ENCODE measurements at regions not wholly inside any gene's neighbourhood (a gene's known extent, or its start where the extent isn't known, plus 50 kb on each side); places are given as distances from the start of the nearest gene placed in this dataset.

DNA sequence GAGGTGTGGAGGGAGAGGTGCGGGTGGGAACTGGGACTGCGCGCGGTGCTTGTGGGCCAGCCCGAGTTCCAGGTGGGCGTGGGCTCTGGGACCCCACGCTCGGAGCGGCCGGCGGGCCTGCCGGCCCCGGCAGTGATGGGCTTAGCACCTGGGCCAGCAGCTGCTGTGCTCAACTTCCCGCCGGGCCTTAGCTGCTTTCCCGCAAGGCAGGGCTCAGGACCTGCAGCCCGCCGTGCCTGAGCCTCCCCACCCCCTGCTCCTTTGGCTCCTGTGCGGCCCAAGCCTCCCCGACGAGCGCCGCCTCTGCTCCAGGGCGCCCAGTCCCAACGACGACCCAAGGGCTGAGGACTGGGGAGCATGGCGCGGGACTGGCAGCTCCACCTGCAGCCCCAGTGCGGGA, 232.7 kb downstream of the FGFR2 start:
- TF ChIP-seq, protein P1, sequence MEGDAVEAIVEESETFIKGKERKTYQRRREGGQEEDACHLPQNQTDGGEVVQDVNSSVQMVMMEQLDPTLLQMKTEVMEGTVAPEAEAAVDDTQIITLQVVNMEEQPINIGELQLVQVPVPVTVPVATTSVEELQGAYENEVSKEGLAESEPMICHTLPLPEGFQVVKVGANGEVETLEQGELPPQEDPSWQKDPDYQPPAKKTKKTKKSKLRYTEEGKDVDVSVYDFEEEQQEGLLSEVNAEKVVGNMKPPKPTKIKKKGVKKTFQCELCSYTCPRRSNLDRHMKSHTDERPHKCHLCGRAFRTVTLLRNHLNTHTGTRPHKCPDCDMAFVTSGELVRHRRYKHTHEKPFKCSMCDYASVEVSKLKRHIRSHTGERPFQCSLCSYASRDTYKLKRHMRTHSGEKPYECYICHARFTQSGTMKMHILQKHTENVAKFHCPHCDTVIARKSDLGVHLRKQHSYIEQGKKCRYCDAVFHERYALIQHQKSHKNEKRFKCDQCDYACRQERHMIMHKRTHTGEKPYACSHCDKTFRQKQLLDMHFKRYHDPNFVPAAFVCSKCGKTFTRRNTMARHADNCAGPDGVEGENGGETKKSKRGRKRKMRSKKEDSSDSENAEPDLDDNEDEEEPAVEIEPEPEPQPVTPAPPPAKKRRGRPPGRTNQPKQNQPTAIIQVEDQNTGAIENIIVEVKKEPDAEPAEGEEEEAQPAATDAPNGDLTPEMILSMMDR (IDR thresholded peaks at IDR 0.05; ENCODE audit: low read depth, low read length, missing control alignments) = no peak
- H3K4me3 ChIP-seq (ENCODE audit: low read depth, low read length) = no peak overlapping the region
- DNase-seq (ENCODE audit: low read depth) = no peak

DNA sequence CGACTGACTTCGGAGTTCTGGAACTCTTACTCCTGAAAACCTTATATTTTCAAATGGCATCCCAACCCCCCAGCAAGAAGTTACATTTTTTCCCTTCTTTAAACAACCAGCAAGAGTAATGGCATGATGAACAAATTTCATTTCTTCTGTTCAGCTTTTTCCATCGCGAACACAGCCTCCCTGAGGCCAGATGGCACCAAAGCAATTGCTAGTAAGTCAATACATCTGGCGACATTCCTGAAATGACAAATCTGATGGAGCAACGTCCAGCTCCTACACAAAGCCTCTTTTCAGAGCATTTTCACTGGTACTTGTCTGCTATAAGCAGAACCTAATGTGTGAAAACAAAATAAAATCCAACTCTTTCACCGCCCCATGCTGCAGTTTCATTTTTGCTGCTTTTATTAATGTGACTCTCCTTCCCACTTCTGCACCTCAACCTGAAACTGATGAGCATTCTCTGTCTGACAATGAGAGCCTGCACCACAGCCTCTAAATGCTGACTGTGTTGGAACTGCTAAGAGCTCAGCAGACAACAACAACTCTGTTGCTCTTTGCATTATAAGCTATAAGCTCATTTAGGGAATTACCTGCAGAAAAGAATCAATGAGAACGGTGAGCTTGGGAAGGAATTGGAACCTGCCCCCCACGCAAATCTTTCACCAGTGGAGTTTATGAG, 229.8 kb downstream of the FGFR2 start:
- TF ChIP-seq, protein P1 (IDR thresholded peaks at IDR 0.05; ENCODE audit: low read depth, low read length, missing control alignments) = no peak

DNA sequence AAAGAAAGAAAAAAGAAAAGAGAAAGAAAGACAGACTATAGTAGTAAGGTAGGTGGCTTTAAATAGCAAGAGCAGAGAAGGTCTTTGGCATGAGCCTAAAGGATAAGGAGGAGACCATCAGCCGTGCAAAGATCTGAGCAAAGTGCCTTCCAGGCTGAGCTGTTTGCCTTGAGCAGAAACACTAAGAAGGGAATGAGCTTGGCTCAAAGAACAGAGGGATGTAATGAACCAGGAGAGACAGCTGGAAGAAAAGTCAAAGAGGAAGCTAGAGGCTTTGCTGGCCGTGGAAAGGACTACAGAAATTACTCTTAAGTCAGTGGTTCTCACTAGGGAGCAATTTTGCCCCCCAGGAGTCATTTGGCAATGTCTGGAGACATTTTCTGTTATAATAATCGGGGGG, 228.6 kb downstream of the FGFR2 start:
- no peak for DNase-seq (ENCODE audit: low read depth)
- TF ChIP-seq, protein P1 (IDR thresholded peaks at IDR 0.05; ENCODE audit: low read depth, low read length, missing control alignments) = no peak
- no peak overlapping the region for H3K4me3 ChIP-seq (ENCODE audit: low read depth, low read length)

More for the DNA sequence above, 229.8 kb downstream of the FGFR2 start:
- DNase-seq (ENCODE audit: low read depth) = no peak
- no peak overlapping the region for H3K4me3 ChIP-seq (ENCODE audit: low read depth, low read length)

DNA sequence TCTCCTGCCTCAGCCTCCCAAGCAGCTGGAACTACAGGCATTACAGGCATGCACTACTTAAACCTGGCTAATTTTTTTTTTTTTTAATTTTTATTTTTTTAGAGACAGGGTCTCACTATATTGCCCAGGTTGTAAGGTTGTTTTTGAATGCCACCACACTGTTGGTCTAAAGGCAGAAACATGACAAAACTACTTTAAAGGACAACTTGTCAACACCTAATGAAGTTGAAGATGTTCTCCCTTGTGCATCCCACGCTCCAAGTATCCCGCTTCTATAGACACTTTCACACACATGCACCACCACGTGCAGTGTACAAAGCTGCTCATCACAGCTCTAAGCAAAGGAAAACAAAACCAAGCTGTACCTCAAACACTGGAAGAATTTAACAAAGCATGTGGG, 226.4 kb downstream of the FGFR2 start:
- no peak overlapping the region for H3K4me3 ChIP-seq (ENCODE audit: low read depth, low read length)
- TF ChIP-seq, protein P1 (IDR thresholded peaks at IDR 0.05; ENCODE audit: low read depth, low read length, missing control alignments) = no peak
- DNase-seq (ENCODE audit: low read depth) = no peak

DNA sequence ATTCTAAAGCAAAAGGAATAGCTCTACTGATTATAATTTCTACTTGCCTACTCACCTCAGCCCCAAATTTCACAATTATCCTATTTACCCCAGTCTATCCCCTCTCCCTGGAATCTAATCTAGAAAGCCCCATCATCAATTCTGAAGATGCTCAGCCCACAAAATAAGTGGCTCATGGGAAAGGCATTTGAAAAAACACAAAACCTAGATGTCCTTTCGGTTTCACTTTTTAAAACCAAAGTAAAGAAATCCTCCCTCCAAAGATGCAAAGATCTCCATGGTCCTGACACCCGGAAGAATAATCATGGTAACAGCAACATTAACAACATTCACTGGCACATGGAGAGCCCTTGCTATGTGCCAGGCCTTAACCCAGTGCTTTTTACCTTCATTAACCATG, 224.8 kb downstream of the FGFR2 start:
- no peak overlapping the region for H3K4me3 ChIP-seq (ENCODE audit: low read depth, low read length)
- DNase-seq (ENCODE audit: low read depth) = no peak

DNA sequence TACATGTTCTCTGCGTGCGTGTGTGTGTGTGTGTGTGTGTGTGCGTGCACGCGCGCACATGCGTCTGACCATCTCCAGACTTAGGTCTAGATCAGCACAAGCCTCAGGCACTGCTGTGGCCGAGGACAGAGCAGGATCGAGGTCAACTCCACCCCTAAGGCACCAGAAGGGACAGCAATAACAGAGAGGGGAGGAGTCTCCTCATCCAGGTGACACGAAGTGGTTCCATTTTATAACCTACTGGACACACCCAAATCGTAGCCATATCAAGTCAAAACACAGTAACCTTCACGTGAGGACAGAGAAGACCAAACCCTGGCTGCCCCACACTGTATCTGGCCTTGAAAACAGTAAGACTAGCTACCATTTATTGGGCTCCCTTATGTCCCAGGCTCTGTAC, 224.1 kb downstream of the FGFR2 start:
- TF ChIP-seq, protein P1 (IDR thresholded peaks at IDR 0.05; ENCODE audit: low read depth, low read length, missing control alignments) = no peak
- DNase-seq (ENCODE audit: low read depth) = no peak
- no peak overlapping the region for H3K4me3 ChIP-seq (ENCODE audit: low read depth, low read length)

More for the DNA sequence above, 224.8 kb downstream of the FGFR2 start:
- TF ChIP-seq, protein P1 (IDR thresholded peaks at IDR 0.05; ENCODE audit: low read depth, low read length, missing control alignments) = no peak

DNA sequence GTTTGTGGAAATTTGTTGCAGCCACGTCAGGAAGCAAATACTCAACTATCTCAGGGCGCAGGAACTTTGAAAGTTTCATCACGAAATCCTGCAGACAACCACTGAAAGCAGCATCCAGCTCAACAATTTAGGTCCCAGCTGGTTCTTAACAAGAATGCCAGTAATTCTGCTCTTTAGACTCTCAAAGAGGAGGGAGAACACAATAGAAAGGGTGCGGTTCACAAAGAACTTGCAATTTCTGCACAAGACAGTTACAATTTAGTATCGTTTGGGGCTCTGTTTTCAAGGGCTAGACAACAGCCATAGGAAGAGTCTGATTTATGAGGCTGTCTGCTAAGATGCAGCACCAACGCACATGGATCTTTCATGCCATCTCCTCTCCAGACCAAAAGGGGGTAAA, 223.1 kb downstream of the FGFR2 start:
- TF ChIP-seq, protein P1 (IDR thresholded peaks at IDR 0.05; ENCODE audit: low read depth, low read length, missing control alignments) = no peak

More for the DNA sequence above, 223.1 kb downstream of the FGFR2 start:
- no peak overlapping the region for H3K4me3 ChIP-seq (ENCODE audit: low read depth, low read length)
- no peak for DNase-seq (ENCODE audit: low read depth)
